GM12878 (cell line): ENCODE measurements at regions not wholly inside any gene's neighbourhood (a gene's known extent, or its start where the extent isn't known, plus 50 kb on each side); places are given as distances from the start of the nearest gene placed in this dataset.
"Not testable (repeated sequence)": the region's sequence is repeated elsewhere in the genome, so short reads cannot be mapped to it uniquely, and the experiment has no call there.

Source experiments
- ATAC-seq: fragments of 200-7000 bp; cut with Tn5 transposase; 3 replicates; pipeline ENCODE4 v1.9.1; 2020; ENCODE audit warnings: mild to moderate bottlenecking, moderate library complexity
- BruUV-seq: library from RNA; stranded (reverse); fragments of 400-500 nt; replicated peaks from 2 replicates; lab custom pipeline; 2021; lab: Mats Ljungman, UMichigan
- CTCF ChIA-PET: fragments of 300-600 bp; sonication (Branson Sonifier 250); formaldehyde crosslinking; extraction: SDS; loops from one replicate; lab custom pipeline; 2021; ENCODE audit warnings: inconsistent platforms; lab: Yijun Ruan, JAX
- POLR2A ChIA-PET: fragments of 350-600 bp; formaldehyde crosslinking; extraction: SDS; loops from one replicate; lab custom pipeline; 2021; ENCODE audit warnings: inconsistent platforms; lab: Charles Lee
- RAD21 ChIA-PET: fragments of 300-600 bp; sonication (Branson Sonifier 250); formaldehyde crosslinking; loops from one replicate; lab custom pipeline; 2023; ENCODE audit warnings: antibody characterized with exemption; ENCODE audit not compliant: unreplicated experiment; lab: Charles Lee
- SMC1A ChIA-PET: fragments of 300-600 bp; sonication (Branson Sonifier 250); formaldehyde crosslinking; loops from one replicate; lab custom pipeline; 2023; ENCODE audit not compliant: unreplicated experiment, uncharacterized antibody; lab: Charles Lee
- DNase-seq: peaks from one replicate; pipeline ENCODE4 v3.0.0-alpha.2; 2011; ENCODE audit warnings: low read depth, low spot score
- FAIRE-seq: peaks from 3 replicates; lab custom pipeline; 2011; peaks lifted over from hg19 to GRCh38; lab: Jason Lieb, UNC
- H2AFZ ChIP-seq: 2 replicates; pipeline ENCODE4 v1.6.0; 2011; ENCODE audit warnings: low read depth, low read length, control low read depth; ENCODE audit not compliant: control insufficient read depth
- H3K27ac ChIP-seq: 2 replicates; pipeline ENCODE4 v1.5.1; 2011; ENCODE audit warnings: control low read depth; ENCODE audit not compliant: control insufficient read depth, insufficient read depth
- H3K27me3 ChIP-seq, 2 experiments: replicated peaks in 1 of 2; 2 replicates each; pipeline versions ENCODE4 v1.6.0 to v1.6.1; 2011; ENCODE audit warnings: low read length in 1 of 2; ENCODE audit not compliant: control insufficient read depth in 2 of 2, insufficient read depth in 2 of 2
- H3K36me3 ChIP-seq, 2 experiments: 2 replicates each; pipeline ENCODE4 v1.5.1; 2011; ENCODE audit warnings: low read length in 1 of 2; ENCODE audit not compliant: control insufficient read depth in 2 of 2, insufficient read depth in 2 of 2
- H3K4me1 ChIP-seq: 2 replicates; pipeline ENCODE4 v1.6.1; 2011; ENCODE audit warnings: mild to moderate bottlenecking, low read length, moderate library complexity, mixed read lengths; ENCODE audit not compliant: control insufficient read depth, insufficient read depth
- H3K4me2 ChIP-seq: 2 replicates; pipeline ENCODE4 v1.6.0; 2011; ENCODE audit warnings: control low read depth; ENCODE audit not compliant: control insufficient read depth, insufficient read depth
- H3K4me3 ChIP-seq: fragments of 200-600 bp; sonication (generic); 2 replicates; pipeline ENCODE4 v1.5.1; 2016
- H3K79me2 ChIP-seq: 2 replicates; pipeline ENCODE4 v1.6.0; 2011; ENCODE audit warnings: low read length; ENCODE audit not compliant: control insufficient read depth, insufficient read depth
- H3K9ac ChIP-seq: 2 replicates; pipeline ENCODE4 v1.8.0; 2011; ENCODE audit warnings: low read length, control low read depth, mixed read lengths; ENCODE audit not compliant: control insufficient read depth, insufficient read depth
- H3K9me3 ChIP-seq: replicated peaks from 3 replicates; pipeline ENCODE4 v1.5.1; 2011; ENCODE audit warnings: mild to moderate bottlenecking, low read length; ENCODE audit not compliant: control insufficient read depth, insufficient read depth
- H4K20me1 ChIP-seq: 2 replicates; pipeline ENCODE4 v1.6.0; 2011; ENCODE audit not compliant: control insufficient read depth, insufficient read depth
- WGBS: methylation state at CpG from one replicate; pipeline ENCODE4 v1.1.6; 2016; ENCODE audit warnings: low lambda C conversion rate; ENCODE audit not compliant: insufficient replicate concordance, insufficient coverage; ENCODE audit errors: missing lambda C conversion rate; 5-methylcytosine and 5-hydroxymethylcytosine counted together
- in situ Hi-C: fragments of 300-500 bp; cut with MboI; formaldehyde crosslinking; loops from 9 replicates; pipeline ENCODE4 v1.14.3; 2018; ENCODE audit warnings: mixed read lengths
- intact Hi-C: fragments of 100-400 bp; cut with micrococcal nuclease; formaldehyde crosslinking; loops from one replicate; pipeline ENCODE4 v1.14.2; 2022; ENCODE audit not compliant: unreplicated experiment

GRCh38 chr9:41658116-41658515 lies 469.0 kb upstream of the ZNG1F start:
- intact Hi-C loops, SMC1A ChIA-PET, H3K4me2 ChIP-seq, CTCF ChIA-PET, H3K4me3 ChIP-seq, FAIRE-seq, BruUV-seq, DNase-seq, in situ Hi-C loops, ATAC-seq, H3K36me3 ChIP-seq, POLR2A ChIA-PET, H3K4me1 ChIP-seq, RAD21 ChIA-PET, H3K27me3 ChIP-seq, H3K27ac ChIP-seq, H3K9ac ChIP-seq, H3K9me3 ChIP-seq, H3K79me2 ChIP-seq, H4K20me1 ChIP-seq, H2AFZ ChIP-seq: not testable (repeated sequence)
- 35% methylated on average over 2 of the region's 2 CpGs for WGBS

DNA sequence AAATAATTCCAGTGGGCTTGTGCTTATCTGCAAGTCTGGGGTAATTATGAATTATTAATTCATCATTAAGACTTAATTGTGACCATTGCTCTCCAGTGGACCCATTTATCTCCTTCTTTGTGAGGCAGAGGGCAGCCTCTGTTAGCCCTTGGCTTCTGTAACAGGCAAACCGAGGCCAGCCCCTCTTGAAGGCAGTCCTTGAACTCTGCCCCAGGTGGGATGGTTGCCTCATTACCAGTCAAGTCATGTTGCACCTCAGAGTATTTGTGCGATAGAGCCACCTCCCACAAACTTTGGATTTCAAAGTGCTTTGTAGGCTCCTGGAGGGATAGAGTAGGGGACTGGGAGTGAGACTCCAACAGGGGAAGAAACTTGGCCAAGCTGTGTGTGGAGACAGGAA lies 468.0 kb upstream of the ZNG1F start:
- H3K9me3 ChIP-seq, RAD21 ChIA-PET, DNase-seq, H3K4me1 ChIP-seq, SMC1A ChIA-PET, H3K36me3 ChIP-seq, CTCF ChIA-PET, intact Hi-C loops, H3K9ac ChIP-seq, H3K79me2 ChIP-seq, H2AFZ ChIP-seq, FAIRE-seq, POLR2A ChIA-PET, H3K27ac ChIP-seq, H3K4me3 ChIP-seq, BruUV-seq, in situ Hi-C loops, H4K20me1 ChIP-seq, ATAC-seq, H3K4me2 ChIP-seq, H3K27me3 ChIP-seq: not testable (repeated sequence)
- WGBS, result 68% methylated on average over 2 of the region's 2 CpGs

- H3K4me3 ChIP-seq, H3K27me3 ChIP-seq, in situ Hi-C loops, ATAC-seq, H3K9ac ChIP-seq, H3K27ac ChIP-seq, DNase-seq, H3K9me3 ChIP-seq, H4K20me1 ChIP-seq, POLR2A ChIA-PET, RAD21 ChIA-PET, H3K4me1 ChIP-seq, H3K36me3 ChIP-seq, BruUV-seq, H3K79me2 ChIP-seq, CTCF ChIA-PET, SMC1A ChIA-PET, H3K4me2 ChIP-seq, intact Hi-C loops, FAIRE-seq, H2AFZ ChIP-seq: not testable (repeated sequence)
- WGBS, result 60% methylated on average over 19 of the region's 35 CpGs
Measured at GRCh38 chr9:41655071-41655554, 466.0 kb upstream of the ZNG1F start.

DNA sequence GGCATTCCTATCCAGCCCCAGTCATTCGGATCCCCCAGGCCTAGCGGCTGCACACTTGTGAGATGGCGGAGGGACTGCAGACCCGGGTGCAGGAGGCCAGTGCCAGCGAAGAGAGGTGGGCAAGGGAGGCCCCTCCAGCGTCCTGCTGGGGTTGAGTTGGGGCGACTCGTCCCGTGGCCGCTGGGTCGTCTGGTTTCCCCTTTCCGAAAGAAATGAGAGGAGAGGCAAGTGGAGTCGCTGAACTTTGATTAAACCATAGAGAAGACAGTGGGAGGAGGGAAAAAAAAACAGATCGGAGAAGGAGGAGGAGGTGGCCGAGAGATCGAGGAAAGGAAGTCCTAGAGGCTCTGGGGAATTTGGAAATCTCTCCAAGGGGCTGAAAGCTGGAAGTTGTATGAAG lies 465.2 kb upstream of the ZNG1F start:
- H3K27ac ChIP-seq, intact Hi-C loops, H3K4me2 ChIP-seq, POLR2A ChIA-PET, CTCF ChIA-PET, FAIRE-seq, BruUV-seq, H3K4me3 ChIP-seq, H3K9me3 ChIP-seq, SMC1A ChIA-PET, H2AFZ ChIP-seq, H3K79me2 ChIP-seq, H3K36me3 ChIP-seq, H3K27me3 ChIP-seq, RAD21 ChIA-PET, H3K9ac ChIP-seq, ATAC-seq, DNase-seq, H4K20me1 ChIP-seq, H3K4me1 ChIP-seq, in situ Hi-C loops: not testable (repeated sequence)
- WGBS, result 78% methylated on average over 16 of the region's 16 CpGs
